Hematopoietic multipotent progenitor cell treated with erythropoietin and hydrocortisone succinate and interleukin-3 and kit ligand, for 4 days (in vitro differentiated cells): ENCODE measurements at regions not wholly inside any gene's neighbourhood (a gene's known extent, or its start where the extent isn't known, plus 50 kb on each side); places are given as distances from the start of the nearest gene placed in this dataset.
"Not testable (repeated sequence)": the region's sequence is repeated elsewhere in the genome, so short reads cannot be mapped to it uniquely, and the experiment has no call there.

Experiments used
- DNase-seq: peaks from one replicate; pipeline ENCODE4 v3.0.0-alpha.2; 2015

GRCh38 chr2:235223011-235223410 is 270.8 kb upstream of the AGAP1 start:
- DNase-seq, result no peak

DNA sequence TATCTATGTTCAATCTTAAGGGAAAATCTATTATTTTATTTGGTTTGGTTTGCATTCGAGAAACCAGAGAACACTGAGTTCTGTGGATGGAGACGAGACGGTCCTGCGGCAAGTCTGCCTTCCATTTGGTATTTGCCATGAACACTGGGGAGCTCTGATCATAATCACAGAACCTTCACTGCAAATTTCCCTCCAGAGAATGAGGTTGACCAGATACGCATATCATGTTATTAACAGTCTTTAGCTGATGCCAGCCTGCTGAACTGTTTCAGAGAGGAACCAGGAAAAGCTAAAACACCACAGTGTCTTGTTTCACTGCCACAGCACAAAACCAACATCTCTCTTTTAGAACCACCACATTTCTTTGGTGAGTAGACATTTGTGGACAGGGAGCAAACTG is 269.4 kb upstream of the AGAP1 start:
- DNase-seq, result no peak

DNA sequence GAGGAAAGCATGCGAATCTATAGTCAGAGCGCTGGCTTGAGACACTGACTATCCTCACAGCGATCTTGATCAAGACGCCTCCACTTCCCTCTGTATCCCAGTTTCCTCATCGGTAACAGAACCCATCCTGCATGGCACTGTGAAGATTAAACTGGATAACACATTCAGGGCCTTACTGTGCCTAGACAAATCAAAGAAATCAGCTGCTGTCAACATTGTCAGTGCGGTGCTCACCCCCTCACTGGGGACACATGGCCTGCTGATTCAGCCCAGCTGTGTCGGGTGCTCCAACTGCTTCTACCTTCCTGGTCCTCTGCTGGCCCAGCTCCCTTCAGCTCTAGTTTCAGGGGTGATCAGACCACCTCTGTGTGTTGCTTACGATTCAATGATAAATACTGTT is 268.6 kb upstream of the AGAP1 start:
- no peak for DNase-seq

DNA sequence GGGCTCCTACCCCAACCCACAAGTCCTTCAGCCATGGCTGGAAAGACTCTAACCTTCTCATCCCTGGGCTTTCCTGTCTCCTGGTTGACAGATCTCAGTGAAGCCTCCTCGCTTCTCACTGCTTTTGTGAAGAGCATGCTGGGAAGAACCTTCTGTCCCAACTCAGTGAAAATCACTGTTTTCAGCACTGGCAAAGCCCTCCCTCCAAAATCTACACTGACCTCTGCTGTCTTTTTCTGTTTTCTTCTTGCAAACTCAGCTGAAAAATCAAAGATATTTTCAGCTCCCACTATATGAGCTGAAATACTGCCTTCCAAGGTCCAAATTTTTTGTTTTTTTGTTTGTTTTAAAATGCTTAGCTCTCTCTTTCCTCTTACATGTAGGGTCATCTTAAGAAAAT is 266.3 kb upstream of the AGAP1 start:
- no peak for DNase-seq

GRCh38 chr2:235228422-235228821 is 265.4 kb upstream of the AGAP1 start:
- not testable (repeated sequence) for DNase-seq

DNA sequence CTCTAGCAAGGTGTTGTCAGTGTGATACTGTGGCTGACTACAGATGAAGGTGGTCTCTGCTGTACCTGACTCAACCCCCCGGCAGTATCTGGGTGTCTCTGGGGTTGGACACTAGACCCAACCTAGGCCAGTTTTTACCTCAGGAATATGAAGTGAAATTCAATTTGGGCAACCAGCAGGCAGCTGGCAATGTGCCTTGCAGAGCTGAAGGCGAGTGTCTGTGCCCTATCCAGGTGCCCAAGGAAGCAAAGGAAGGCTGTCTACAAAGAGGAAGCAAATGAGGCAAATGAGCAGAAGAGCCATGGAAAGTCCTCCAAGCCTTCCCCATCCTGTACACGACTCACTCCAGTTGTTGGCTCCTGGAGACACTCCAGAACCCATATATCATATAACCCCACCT is 264.6 kb upstream of the AGAP1 start:
- no peak for DNase-seq

- DNase-seq, result no peak
Measured at GRCh38 chr2:235230821-235231601, 262.8 kb upstream of the AGAP1 start.

DNA sequence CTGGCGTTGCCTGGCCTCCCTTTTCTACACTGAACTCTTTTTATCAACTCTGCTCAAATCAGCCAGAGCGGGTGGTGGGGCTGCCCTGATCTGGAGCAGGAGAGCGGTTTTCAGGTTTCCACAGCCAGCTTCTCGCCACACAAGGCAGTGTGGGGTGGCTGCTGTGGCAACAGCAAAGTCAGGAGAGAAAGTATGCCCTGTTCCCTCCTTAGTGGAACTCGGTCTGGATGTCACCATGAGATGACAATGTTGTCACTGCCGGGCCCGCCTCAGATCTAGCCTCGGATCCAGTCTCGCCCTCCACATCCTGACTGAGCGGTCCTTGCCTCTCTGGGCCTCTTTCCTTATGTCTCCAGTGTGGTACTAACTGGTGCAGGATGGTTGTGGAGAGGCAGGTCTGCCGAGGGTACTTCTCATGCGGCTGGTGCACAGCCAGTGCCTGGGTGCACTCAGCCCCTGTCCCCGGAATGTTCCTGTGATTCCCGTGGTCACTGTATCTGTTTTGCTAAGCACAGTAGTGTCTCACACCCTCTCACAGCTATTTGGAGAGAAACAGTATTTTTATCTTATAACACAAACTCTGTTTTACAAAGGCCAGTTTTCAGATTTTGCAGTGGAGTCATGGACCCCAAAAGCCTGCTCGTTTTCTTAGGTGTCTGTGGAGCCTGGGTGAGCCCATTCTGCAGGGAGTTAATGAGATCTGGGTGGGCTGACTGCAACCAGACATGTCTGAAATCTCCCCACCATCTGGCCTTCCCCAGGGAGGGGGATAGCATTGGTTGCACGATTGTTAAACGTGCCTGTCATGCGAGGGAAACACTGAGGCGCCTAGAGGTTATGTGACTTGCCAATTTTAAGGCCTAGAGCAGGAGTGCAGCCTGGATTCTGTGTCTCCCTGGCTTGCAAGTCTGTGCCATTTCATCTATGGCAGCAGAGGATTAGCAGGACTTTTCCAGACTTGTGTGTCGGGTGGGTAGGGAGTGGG is 261.1 kb upstream of the AGAP1 start:
- DNase-seq, result no peak

GRCh38 chr2:235234736-235235135 is 259.1 kb upstream of the AGAP1 start:
- DNase-seq, result no peak

DNA sequence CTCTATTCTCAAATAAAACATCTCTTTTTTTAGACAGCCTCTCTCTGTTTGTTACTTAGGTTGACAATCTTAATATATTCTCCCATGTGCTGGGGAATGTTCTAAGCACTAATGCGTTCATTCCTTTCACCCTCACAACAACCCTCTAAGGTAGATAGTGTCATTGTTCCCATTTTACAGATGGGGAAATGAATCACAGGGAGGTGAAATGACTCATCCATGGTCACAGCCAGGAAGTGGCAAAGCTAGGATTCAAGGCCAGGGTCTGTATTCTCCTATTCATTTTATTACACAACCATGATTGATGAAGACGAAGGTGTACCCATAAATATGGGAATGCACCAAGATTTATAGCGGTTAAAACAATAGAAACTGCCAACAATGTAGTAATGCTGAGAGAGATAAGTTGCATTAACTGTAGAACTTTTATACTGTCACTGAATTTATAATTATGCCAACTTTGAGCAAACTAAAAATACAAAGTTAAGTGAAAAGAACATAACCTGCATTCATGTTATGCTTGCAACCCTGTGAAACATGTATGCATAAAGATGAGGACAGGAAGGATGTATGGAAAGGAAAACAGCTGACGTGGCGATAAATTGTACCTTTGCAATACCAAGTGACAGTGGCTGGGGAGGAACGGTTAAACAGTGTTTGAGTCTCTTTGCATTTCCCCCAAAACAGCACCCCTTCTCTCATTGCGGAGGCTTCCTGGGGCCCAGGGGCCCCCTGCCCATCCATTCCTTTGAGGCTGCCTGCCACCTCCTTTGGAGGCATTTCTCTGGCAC is 257.7 kb upstream of the AGAP1 start:
- no peak for DNase-seq

DNA sequence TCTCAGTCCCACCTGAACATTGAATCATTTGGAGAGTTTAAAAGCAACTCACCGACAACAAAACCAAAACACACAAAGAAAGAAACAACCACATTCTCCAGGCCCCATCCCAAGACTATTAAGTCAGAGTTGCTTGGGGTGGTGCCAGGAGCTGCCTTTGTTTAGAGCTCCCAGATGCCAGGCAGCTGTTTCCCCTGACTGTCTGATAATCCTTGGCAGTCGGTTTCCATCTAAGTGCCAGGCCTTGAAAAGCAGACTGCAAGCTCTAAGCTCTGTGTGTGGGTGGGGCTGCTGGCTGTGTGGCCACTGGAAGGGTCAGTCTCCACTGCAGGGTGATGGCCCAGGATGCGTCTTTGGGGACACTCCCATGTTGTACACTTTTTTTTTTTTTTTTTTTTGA is 255.3 kb upstream of the AGAP1 start:
- DNase-seq, result no peak

DNA sequence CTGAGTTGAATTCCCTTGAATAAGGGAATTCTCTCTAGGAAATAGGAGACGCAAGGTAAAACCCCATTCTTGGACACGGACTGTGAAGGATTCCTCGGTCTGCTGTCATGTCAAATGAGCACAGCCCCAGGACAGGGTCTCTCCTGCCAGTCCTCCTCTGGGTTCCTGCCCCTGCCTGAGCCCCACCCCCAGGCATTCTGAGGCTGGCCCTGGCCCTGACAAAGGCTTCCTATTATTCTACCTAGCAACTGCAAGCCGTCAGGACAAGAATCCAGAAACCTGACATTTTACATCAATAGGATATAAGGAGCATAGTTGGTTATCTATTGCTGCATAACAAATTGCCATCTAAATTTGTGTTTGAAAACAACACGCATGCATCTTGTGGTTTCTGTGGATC is 253.3 kb upstream of the AGAP1 start:
- no peak for DNase-seq

DNA sequence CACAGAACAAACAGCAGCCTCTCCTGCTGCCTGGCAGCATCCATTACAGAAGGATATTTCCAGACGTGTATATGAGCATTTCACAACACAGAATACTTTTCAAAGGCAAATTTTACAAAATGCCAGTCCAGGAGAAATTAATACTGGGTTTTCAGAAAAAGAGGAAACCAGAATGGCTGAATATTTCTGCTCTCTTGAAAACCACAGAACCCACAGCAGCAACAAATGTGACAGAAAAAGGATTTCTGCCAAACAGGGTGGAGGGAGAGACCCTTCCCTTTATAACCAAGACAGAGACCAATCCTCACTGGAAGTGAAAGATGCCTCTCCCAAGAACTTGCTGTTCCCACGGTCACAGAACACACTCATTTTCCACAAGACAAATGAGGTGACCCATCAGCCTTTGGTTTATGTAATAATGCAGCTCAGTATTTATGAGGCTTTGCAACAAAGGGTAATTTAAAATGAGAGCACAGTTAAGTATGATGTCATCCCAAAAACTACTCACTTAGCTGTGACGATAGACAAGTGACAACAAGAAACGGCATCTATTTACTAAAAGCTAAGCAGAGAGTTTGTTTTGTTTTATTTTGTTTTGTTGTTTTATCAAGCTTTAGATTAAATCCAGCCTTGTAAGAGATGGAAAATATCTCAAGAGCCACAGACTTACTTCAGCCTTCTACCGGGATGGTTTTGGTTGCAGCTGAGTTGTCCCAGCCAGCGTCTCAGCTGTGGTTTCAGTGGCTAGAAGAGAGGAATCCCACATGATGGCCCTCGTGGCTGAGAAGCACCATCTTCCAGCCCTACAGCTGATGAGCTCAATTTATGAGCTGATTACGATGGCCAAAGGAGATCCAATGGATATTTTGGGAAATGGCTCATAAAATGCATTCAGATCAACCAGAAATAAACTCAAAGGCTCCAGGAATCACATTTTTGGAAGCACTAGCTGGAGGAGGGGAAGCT is 249.3 kb upstream of the AGAP1 start:
- DNase-seq, result peak; percentile 8

GRCh38 chr2:235247001-235247400 is 246.8 kb upstream of the AGAP1 start:
- no peak for DNase-seq

GRCh38 chr2:235255693-235256092 is 238.2 kb upstream of the AGAP1 start:
- DNase-seq, result no peak

- DNase-seq, result no peak
Measured at GRCh38 chr2:235257590-235257989, 236.3 kb upstream of the AGAP1 start.

GRCh38 chr2:235262750-235263149 is 231.1 kb upstream of the AGAP1 start:
- DNase-seq, result no peak

- no peak for DNase-seq
Measured at GRCh38 chr2:235263205-235264120, 230.4 kb upstream of the AGAP1 start.

- DNase-seq, result no peak
Measured at GRCh38 chr2:235264121-235264493, 229.7 kb upstream of the AGAP1 start.

GRCh38 chr2:235264512-235264911 is 229.3 kb upstream of the AGAP1 start:
- no peak for DNase-seq
